ENCODE measurements at regions not wholly inside any gene's neighbourhood (a gene's known extent, or its start where the extent isn't known, plus 50 kb on each side); places are given as distances from the start of the nearest gene placed in this dataset.
A peak's percentile ranks its signal among the peaks of the same experiment; 100 is the strongest.
"Not testable (repeated sequence)": the region's sequence is repeated elsewhere in the genome, so short reads cannot be mapped to it uniquely, and the experiment has no call there.

DNA sequence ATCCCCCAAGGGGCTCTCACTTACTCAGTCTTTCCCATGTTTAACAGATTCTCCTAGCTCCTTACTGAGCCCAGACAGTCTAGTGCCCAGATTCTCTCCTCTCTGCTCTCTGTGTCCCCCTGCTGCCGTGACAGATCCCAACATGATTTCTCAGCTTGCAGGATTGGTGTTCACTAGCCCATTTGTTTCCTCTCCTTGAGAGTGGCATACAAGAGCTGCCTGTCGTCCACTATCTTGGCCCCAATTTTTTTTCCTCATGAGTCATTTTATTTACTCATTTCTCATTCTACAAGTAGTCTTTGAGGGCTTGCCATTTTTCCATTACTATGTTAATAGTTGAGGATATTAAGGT, 199.9 kb upstream of the FN1 start:
- peak in 1 of 3 experiments; percentile 16 for TF ChIP-seq CTCF (IDR thresholded peaks at IDR 0.05)
- no peaks in the 10 kb centered on the region for H3K27me3 ChIP-seq
- H3K4me3 ChIP-seq: no peak overlapping the region
- no peak overlapping the region for H3K27ac ChIP-seq
- H3K9me3 ChIP-seq: peaks cover 0 to 12% of the 10 kb centered on the region in 2 donors
- no peaks in the 10 kb centered on the region for H3K4me1 ChIP-seq
- no peak for DNase-seq (ENCODE audit: low spot score in 2 of 2)
- no peaks in the 10 kb centered on the region for H3K36me3 ChIP-seq
- intact Hi-C loops (cut with DNase I): no loop called here

- Histone ChIP-seq H3K27ac (no peak overlapping the region), H3K9me3 (peaks cover 0 to 12% of the 10 kb centered on the region in 2 donors), H3K36me3 (no peaks in the 10 kb centered on the region), H3K4me1 (no peaks in the 10 kb centered on the region), H3K27me3 (no peaks in the 10 kb centered on the region), H3K4me3 (no peak overlapping the region)
- no peak for TF ChIP-seq CTCF (IDR thresholded peaks at IDR 0.05)
- intact Hi-C loops (cut with DNase I): no loop called here
- no peak for DNase-seq (ENCODE audit: low spot score in 2 of 2)
Measured at GRCh38 chr2:215635071-215635787, 199.4 kb upstream of the FN1 start.

DNA sequence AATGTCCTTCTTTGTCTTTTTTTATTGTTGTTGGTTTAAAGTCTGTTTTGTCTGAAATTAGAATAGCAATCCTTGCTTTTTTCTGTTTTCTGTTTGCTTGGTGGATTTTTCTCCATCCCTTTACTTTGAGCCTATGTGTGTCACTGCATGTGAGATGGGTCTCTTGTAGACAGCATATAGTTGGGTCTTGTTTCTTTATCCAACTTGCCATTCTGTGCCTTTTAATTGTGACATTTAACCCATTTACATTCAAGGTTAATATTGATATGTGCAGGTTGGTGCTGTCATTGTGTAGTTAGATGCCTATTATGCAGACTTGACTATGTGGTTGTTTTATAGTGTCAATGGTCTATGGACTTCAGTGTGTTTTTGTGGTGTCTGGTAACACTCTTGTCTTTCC, 197.5 kb upstream of the FN1 start:
- DNase-seq (ENCODE audit: low spot score in 2 of 2): no peak
- TF ChIP-seq CTCF (IDR thresholded peaks at IDR 0.05): no peak
- Histone ChIP-seq H3K4me1 (no peaks in the 10 kb centered on the region), H3K4me3 (no peak overlapping the region), H3K36me3 (no peaks in the 10 kb centered on the region), H3K27ac (no peak overlapping the region), H3K9me3 (peaks cover 0 to 6% of the 10 kb centered on the region in 2 donors), H3K27me3 (no peaks in the 10 kb centered on the region)
- intact Hi-C loops (cut with DNase I): no loop called here

DNA sequence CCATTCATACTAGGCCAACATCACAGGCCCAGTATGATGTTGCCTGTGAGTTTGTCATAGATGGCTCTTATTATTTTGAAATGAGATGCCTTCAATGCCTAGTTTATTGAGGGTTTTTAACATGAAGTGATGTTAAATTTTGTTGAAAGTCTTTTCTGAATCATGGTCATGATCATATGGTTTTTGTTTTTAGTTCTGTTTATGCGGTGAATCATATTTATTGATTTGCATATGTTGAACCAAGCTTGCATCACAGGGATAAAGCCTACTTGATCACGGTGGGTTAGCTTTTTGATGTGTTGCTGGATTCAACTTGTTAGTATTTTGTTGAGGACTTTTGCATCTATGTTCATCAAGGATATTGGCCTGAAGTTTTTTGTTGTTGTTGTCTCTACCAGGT, 195.8 kb upstream of the FN1 start:
- Histone ChIP-seq H3K36me3 (no peaks in the 10 kb centered on the region), H3K27ac (no peak overlapping the region), H3K27me3 (no peaks in the 10 kb centered on the region), H3K4me3 (no peak overlapping the region), H3K4me1 (peaks cover 0 to 3% of the 10 kb centered on the region in 2 donors), H3K9me3 (peaks cover 0 to 5% of the 10 kb centered on the region in 2 donors)
- no peak for TF ChIP-seq CTCF (IDR thresholded peaks at IDR 0.05)
- intact Hi-C loops (cut with DNase I): no loop called here
- DNase-seq (ENCODE audit: low spot score in 2 of 2): no peak

- H3K4me1 ChIP-seq; DNase-seq (ENCODE audit: low spot score in 2 of 2); H3K9me3 ChIP-seq; H3K27ac ChIP-seq; H3K4me3 ChIP-seq; H3K27me3 ChIP-seq; H3K36me3 ChIP-seq; intact Hi-C loops (cut with DNase I): not testable (repeated sequence)
Measured at GRCh38 chr2:215630796-215631195, 194.9 kb upstream of the FN1 start.

DNA sequence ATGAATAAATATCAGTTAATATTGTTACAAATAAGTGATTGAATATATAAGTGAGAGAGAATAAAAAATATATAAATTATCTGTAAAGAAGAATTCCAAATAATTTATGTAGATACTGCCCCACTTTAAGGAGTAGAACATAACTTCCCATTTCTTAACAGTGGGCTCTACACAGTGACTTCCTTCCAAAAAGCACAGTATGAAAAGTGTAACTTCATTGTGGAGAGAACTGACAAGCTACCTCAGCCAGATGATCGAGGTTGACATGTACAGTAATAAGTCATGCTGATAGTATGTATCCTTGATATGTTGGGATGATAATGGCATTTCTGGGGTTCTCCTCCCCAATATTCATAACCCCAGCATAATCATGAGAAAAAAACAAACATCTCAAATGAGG, 191.9 kb upstream of the FN1 start:
- no peaks in the 10 kb centered on the region for H3K36me3 ChIP-seq
- no peak overlapping the region for H3K27ac ChIP-seq
- H3K27me3 ChIP-seq: no peaks in the 10 kb centered on the region
- H3K9me3 ChIP-seq: peaks cover 0 to 4% of the 10 kb centered on the region in 2 donors
- no peak overlapping the region for H3K4me3 ChIP-seq
- H3K4me1 ChIP-seq: peaks cover 0 to 23% of the 10 kb centered on the region in 2 donors
- no peak for DNase-seq (ENCODE audit: low spot score in 2 of 2)
- TF ChIP-seq CTCF (IDR thresholded peaks at IDR 0.05): no peak
- intact Hi-C loops (cut with DNase I): no loop called here

All from ascending aorta (tissue), 2 donors.